H1 (cell line): ENCODE measurements at regions not wholly inside any gene's neighbourhood (a gene's known extent, or its start where the extent isn't known, plus 50 kb on each side); places are given as distances from the start of the nearest gene placed in this dataset.

Experiments used
- HDAC2 ChIP-seq, 2 experiments: fragments of 300-600 bp in 1 of 2; sonication (generic) in 1 of 2; IDR thresholded peaks; 2 replicates each; pipeline ENCODE4 v1.6.1; 2011 to 2012; ENCODE audit warnings: low read depth in 2 of 2, low read length in 2 of 2, mild to moderate bottlenecking in 2 of 2, moderate library complexity in 2 of 2, borderline replicate concordance in 1 of 2, inconsistent platforms in 1 of 2
- POLR2AphosphoS5 ChIP-seq: IDR thresholded peaks from 2 replicates; pipeline ENCODE4 v1.6.1; 2011; ENCODE audit warnings: low read depth, low read length

GRCh38 chr17:69637446-69638156 is 223.1 kb downstream of the MAP2K6 start:
- TF ChIP-seq HDAC2 (IDR thresholded peaks at IDR 0.05; ENCODE audit: borderline replicate concordance in 1 of 2, low read depth in 2 of 2, low read length in 2 of 2), result no peak
- no peak for TF ChIP-seq POLR2AphosphoS5
